T-helper 2 cell treated with Interferon-gamma antibody and Interleukin-4, amounts not matched to agents 100 ng/mL and 5 ng/mL, for 36 hours (primary cell): ENCODE measurements at regions not wholly inside any gene's neighbourhood (a gene's known extent, or its start where the extent isn't known, plus 50 kb on each side); places are given as distances from the start of the nearest gene placed in this dataset.
"Not testable (repeated sequence)": the region's sequence is repeated elsewhere in the genome, so short reads cannot be mapped to it uniquely, and the experiment has no call there.

Experiments
- intact Hi-C: fragments of 100-400 bp; cut with micrococcal nuclease; formaldehyde crosslinking; loops from one replicate; pipeline ENCODE4 v1.15.1; 2023

- intact Hi-C loops: no loop called here
Measured at GRCh38 chr2:153307223-153307622, 171.3 kb downstream of the RPRM start.

DNA sequence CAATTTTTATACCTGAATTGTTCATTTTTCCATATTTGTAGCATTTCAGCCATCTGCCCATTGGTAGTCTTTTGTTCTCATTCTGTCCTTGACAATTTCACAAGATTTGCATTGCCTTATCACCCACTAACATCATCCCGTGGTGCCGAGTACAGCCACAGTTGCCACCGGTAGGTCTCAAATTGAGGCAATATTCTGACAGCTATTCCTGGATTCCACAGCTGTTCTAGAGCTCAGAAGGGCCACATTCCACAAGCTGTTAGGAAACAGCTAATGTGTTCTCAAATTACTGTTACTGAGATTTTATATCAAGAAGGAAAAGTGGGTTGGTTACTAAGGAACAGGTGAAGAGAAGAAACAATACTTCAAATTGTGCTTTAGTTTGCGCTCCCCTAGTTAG is 178.8 kb downstream of the RPRM start:
- intact Hi-C loops: no loop called here

GRCh38 chr2:153299217-153299616 is 179.3 kb downstream of the RPRM start:
- intact Hi-C loops: no loop called here

DNA sequence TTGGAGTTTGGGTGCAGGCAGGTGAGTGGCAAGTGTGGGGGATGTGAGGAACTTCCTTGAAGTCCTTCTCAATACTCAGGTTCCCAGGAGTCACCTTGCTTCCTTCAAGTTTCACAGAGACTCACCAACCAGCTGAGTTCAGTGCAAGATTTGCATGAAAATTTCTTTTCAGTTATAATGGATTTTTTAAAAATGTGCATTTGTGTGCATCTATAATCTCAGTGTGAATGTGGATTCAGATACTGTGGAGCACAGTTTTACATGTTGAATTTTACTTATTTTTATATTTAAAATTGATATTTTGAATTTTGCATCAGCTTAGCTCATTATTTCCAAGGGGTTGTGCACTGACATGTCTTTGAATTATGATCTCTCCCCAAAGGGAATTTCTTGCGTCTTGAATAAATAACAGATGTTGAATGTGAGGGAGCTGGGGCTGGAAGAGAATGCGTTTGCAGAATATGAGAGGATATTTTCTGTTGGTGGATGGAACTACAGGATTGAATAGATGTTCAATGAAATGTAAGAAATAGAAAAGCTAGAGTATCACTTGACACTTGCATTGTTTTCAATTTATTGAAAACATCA is 184.3 kb downstream of the RPRM start:
- intact Hi-C loops: no loop called here

GRCh38 chr2:153291718-153292117 is 186.8 kb downstream of the RPRM start:
- intact Hi-C loops: no loop called here

DNA sequence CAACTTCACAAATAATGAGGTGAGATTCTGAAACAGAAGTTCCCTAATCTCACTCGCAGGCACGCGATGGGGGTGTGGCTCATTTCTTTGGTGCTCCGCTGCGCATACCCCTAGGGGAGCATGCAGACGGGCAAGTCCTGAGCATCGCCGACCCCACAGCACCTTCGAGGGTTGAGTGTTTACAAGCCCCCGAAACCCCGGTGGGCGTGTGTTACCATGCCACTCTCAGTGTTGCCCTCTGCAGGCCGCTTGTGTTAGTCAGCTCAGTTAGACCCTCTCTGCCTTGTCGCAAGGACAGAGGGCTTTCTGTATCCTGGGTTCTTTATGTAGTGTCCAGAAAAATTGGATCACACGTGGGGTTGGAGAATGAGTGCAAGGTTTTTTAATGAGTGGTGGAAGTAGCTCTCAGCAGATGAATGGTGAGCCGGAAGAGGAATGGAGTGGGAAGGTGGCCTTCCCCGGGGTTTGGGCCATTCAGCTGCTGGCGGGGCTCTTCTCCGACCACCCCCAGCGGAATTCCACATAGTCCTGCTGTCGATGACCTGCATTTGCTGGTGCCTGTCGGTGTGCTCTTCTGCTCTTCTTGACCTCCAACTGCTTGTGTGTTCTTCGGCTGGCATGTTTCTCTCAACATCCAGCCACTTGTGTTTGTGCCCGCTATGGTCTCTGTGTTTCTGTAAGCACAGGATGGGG is 191.3 kb downstream of the RPRM start:
- intact Hi-C loops: no loop called here

- intact Hi-C loops: no loop called here
Measured at GRCh38 chr2:153268941-153269461, 209.6 kb downstream of the RPRM start.

GRCh38 chr2:153256876-153257275 is 221.7 kb downstream of the RPRM start:
- intact Hi-C loops: not testable (repeated sequence)

GRCh38 chr2:153246636-153247035 is 231.9 kb downstream of the RPRM start:
- intact Hi-C loops: not testable (repeated sequence)

DNA sequence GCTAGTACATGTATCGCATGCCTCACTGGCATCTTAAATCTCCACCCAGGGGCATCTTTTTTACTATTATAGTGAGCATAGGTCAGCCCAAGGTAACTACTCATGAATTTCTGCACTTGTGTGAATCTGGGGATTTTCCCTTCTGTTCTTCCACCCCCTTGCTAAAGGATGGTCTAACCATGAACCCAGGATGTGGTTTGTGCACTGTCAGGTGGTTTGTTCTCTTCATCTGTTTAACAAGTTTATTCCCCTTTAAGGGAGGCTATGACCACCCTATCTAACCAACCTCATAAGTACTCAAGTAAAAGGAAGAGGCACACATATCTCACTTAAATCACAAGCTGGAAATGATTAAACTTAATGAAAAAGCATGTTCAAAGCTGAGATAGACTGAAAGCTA is 243.0 kb downstream of the RPRM start:
- intact Hi-C loops: no loop called here

DNA sequence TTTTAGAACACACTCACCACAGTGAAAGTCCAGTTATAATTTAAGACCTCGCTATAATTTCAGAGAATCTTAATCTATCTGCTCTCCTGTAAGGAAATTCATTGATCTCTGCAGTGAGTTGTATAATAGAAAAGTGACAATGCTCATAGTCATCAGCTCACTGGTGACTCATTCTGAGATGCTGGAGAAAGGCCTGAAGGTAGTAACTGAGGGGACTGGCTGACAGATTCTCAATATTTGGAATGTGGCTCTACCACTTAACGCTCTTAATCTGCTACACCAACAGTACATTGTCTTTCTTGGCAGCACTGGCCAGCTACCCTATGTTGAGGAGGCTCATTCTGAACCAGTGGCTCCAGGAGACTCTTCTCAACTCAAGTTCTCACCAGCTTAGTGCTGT is 246.1 kb downstream of the RPRM start:
- intact Hi-C loops: no loop called here

GRCh38 chr2:153230977-153231376 is 247.6 kb downstream of the RPRM start:
- intact Hi-C loops: no loop called here

GRCh38 chr2:153228904-153229303 is 249.7 kb downstream of the RPRM start:
- intact Hi-C loops: no loop called here

DNA sequence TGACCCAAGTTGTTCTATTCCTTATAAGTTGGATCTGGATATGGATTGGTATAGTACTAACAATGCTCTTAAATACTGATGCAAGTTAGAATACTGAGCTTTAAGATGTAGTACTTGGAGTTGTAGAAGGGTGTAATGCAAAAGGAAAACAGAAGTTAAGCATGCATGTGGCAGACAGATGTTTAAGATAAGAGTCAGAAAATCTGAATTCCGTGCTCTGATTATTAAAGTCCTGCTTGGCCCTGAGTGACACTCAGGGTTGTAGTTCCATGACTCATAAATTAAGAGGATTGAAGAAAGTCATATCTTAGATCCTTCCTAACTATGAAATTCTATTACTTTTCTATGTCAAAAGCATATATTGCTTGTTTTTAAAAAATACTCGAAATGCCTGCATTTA is 250.6 kb downstream of the RPRM start:
- intact Hi-C loops: no loop called here

GRCh38 chr2:153222231-153223165 is 256.1 kb downstream of the RPRM start:
- intact Hi-C loops: no loop called here

- intact Hi-C loops: no loop called here
Measured at GRCh38 chr2:153221506-153221905, 257.1 kb downstream of the RPRM start.

GRCh38 chr2:153221087-153221486 is 257.5 kb downstream of the RPRM start:
- intact Hi-C loops: no loop called here

GRCh38 chr2:153218851-153219250 is 259.7 kb downstream of the RPRM start:
- intact Hi-C loops: no loop called here

GRCh38 chr2:153214337-153214736 is 264.2 kb downstream of the RPRM start:
- intact Hi-C loops: no loop called here

DNA sequence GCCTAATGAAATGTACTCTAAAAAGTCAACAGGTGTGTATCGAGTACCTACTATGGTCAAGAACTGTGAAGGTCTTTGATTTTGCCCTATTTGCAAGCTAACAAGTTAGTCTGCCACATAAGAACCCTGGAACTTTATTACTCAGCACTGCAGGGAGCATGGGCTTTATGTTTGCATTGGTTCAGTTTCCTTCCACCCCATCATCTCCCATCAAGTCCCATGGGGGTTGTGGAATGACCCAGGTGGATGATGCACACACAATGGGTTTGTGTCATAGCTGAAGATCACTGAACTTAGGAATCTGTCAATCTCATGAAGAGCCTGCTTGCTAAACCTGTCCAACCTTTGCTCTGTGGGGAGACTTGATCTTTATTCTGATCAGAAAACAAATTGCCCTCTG is 265.5 kb downstream of the RPRM start:
- intact Hi-C loops: no loop called here

DNA sequence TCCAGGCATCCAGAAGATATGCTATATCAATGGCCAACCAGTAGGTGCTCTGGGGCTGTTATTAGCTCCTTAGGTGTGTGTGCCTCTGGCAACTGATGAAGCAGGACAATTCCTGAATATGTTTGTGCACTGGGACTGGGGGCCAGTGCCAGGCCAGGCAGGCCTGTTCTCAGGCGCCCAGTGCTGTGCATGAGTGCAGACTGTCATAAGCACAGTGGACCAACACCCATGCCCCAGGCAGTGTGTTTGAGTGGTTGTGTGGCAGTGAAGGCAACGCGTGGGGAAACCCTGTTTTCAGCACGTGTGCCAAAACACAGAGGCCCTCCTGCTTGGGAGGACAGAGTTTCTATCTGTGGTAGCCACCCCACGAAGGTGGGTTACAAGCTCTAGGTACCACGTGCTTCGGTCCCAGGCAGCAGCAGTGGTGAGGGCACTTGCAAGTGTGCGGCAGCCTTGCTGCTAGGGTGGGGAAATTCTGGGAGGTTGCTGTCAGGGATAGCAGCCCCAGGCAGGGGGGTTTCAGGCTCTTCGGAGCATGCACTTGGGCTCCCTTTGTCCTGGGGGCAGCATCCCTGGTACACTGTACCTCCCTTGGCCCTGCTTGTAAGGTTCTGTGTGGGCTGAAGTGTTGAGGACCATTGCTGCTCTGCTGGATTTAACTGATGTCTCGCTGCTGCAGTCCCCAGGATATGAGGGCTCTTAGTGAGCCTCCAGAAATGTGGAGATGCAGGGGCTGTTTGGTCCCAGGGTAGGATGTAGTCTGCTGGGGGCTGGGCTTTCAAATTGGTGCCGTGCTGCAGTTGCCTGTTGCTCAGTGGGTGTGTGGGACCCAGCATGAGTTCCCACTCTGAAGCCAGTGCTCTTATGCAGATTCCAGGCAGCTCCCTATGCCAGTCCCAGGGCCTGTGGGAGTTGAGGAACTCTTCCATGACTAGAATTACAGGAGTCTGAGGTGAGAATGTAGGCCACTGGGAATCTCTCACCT is 280.9 kb downstream of the RPRM start:
- intact Hi-C loops: no loop called here
